Testis (tissue), 2 donors: ENCODE measurements at regions not wholly inside any gene's neighbourhood (a gene's known extent, or its start where the extent isn't known, plus 50 kb on each side); places are given as distances from the start of the nearest gene placed in this dataset.

Experiments used
- CTCF ChIP-seq, 3 experiments: fragments of 450-650 bp in 2 of 3; fragments of 200-600 bp in 1 of 3; sonication (generic) in 1 of 3; IDR thresholded peaks; one replicate each; pipeline ENCODE4 v1.5.1; 2016 to 2019; ENCODE audit warnings: antibody characterized with exemption in 3 of 3, mild to moderate bottlenecking in 2 of 3, moderate library complexity in 1 of 3
- POLR2A ChIP-seq: fragments of 450-650 bp; IDR thresholded peaks from one replicate; pipeline ENCODE4 v1.6.1; 2017; ENCODE audit warnings: antibody characterized with exemption, mild to moderate bottlenecking, moderate library complexity

DNA sequence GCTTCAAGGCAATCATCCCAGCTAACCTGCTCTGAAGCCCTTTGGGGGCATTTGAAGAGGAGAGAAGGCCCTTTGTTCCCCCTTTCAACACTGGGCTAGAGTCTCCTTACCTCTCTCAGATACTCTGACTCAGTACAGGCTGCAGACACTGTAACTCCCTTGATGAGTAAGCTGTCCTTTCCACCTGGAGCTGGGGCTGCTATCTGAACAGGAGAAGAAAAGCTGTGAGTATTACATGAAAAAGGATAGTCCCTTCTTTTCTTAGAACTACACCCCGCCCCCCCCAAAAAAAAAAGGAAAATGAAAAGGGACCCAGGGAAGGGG lies 186.6 kb upstream of the PLEKHG7 start:
- TF ChIP-seq CTCF (IDR thresholded peaks at IDR 0.05) = no peak
- no peak for TF ChIP-seq POLR2A
